A172 (cell line): ENCODE measurements at regions not wholly inside any gene's neighbourhood (a gene's known extent, or its start where the extent isn't known, plus 50 kb on each side); places are given as distances from the start of the nearest gene placed in this dataset.
"Not testable (repeated sequence)": the region's sequence is repeated elsewhere in the genome, so short reads cannot be mapped to it uniquely, and the experiment has no call there.

Source experiments
- DNase-seq: peaks from one replicate; pipeline ENCODE4 v3.0.0-alpha.2; 2015; ENCODE audit warnings: low spot score

GRCh38 chr1:199522936-199523335 lies 504.6 kb upstream of the NR5A2 start:
- DNase-seq = peak; percentile 31

- DNase-seq = no peak
Measured at GRCh38 chr1:199529324-199529723, 498.2 kb upstream of the NR5A2 start.

- DNase-seq = not testable (repeated sequence)
Measured at GRCh38 chr1:199533361-199533760, 494.1 kb upstream of the NR5A2 start.

- peak; percentile 25 for DNase-seq
Measured at GRCh38 chr1:199545780-199546179, 481.7 kb upstream of the NR5A2 start.

GRCh38 chr1:199546323-199546722 lies 481.2 kb upstream of the NR5A2 start:
- DNase-seq = no peak

GRCh38 chr1:199549421-199549820 lies 478.1 kb upstream of the NR5A2 start:
- DNase-seq = no peak

GRCh38 chr1:199550199-199551065 lies 477.1 kb upstream of the NR5A2 start:
- no peak for DNase-seq

GRCh38 chr1:199551967-199552565 lies 475.4 kb upstream of the NR5A2 start:
- DNase-seq = peak; percentile 69

GRCh38 chr1:199553104-199553503 lies 474.4 kb upstream of the NR5A2 start:
- no peak for DNase-seq

GRCh38 chr1:199561334-199561733 lies 466.2 kb upstream of the NR5A2 start:
- no peak for DNase-seq

GRCh38 chr1:199573047-199573446 lies 454.5 kb upstream of the NR5A2 start:
- DNase-seq = no peak

- peak; percentile 9 for DNase-seq
Measured at GRCh38 chr1:199574950-199575349, 452.6 kb upstream of the NR5A2 start.

GRCh38 chr1:199580300-199580699 lies 447.2 kb upstream of the NR5A2 start:
- DNase-seq = no peak

GRCh38 chr1:199585392-199585791 lies 442.1 kb upstream of the NR5A2 start:
- no peak for DNase-seq

GRCh38 chr1:199590708-199591107 lies 436.8 kb upstream of the NR5A2 start:
- DNase-seq = peak; percentile 14

- no peak for DNase-seq
Measured at GRCh38 chr1:199591468-199591867, 436.0 kb upstream of the NR5A2 start.

GRCh38 chr1:199593475-199593874 lies 434.0 kb upstream of the NR5A2 start:
- no peak for DNase-seq

- not testable (repeated sequence) for DNase-seq
Measured at GRCh38 chr1:199596448-199596847, 431.1 kb upstream of the NR5A2 start.

- no peak for DNase-seq
Measured at GRCh38 chr1:199597152-199597551, 430.4 kb upstream of the NR5A2 start.

GRCh38 chr1:199608414-199608813 lies 419.1 kb upstream of the NR5A2 start:
- DNase-seq = no peak

GRCh38 chr1:199612976-199613774 lies 414.3 kb upstream of the NR5A2 start:
- peak; percentile 78 for DNase-seq

- DNase-seq = no peak
Measured at GRCh38 chr1:199616947-199617346, 410.6 kb upstream of the NR5A2 start.
